RKO (cell line): ENCODE measurements at regions not wholly inside any gene's neighbourhood (a gene's known extent, or its start where the extent isn't known, plus 50 kb on each side); places are given as distances from the start of the nearest gene placed in this dataset.
"Not testable (repeated sequence)": the region's sequence is repeated elsewhere in the genome, so short reads cannot be mapped to it uniquely, and the experiment has no call there.

ENCODE experiments used
- DNase-seq: peaks from one replicate; pipeline ENCODE4 v3.0.0-alpha.2; 2016; ENCODE audit warnings: low spot score

GRCh38 chr7:42685911-42686310, 226.0 kb downstream of the C7orf25 start:
- DNase-seq: no peak

- DNase-seq: peak; percentile 34
These were observed 233.8 kb downstream of the C7orf25 start for GRCh38 chr7:42677751-42678699.

- DNase-seq: no peak
These were observed 237.3 kb downstream of the C7orf25 start for GRCh38 chr7:42674541-42674940.

- no peak for DNase-seq
These were observed 237.9 kb downstream of the C7orf25 start for GRCh38 chr7:42673951-42674350.

GRCh38 chr7:42672339-42672999, 239.4 kb downstream of the C7orf25 start:
- peak; percentile 50 for DNase-seq

- DNase-seq: no peak
These were observed 240.2 kb downstream of the C7orf25 start for GRCh38 chr7:42671627-42672026.

GRCh38 chr7:42666994-42667393, 244.9 kb downstream of the C7orf25 start:
- no peak for DNase-seq

- no peak for DNase-seq
These were observed 249.0 kb downstream of the C7orf25 start for GRCh38 chr7:42662862-42663261.

GRCh38 chr7:42661312-42661711, 250.6 kb downstream of the C7orf25 start:
- peak; percentile 85 for DNase-seq

GRCh38 chr7:42650701-42651100, 261.2 kb downstream of the C7orf25 start:
- DNase-seq: no peak

- no peak for DNase-seq
These were observed 261.7 kb downstream of the C7orf25 start for GRCh38 chr7:42650171-42650570.

- DNase-seq: peak; percentile 5
These were observed 266.0 kb downstream of the C7orf25 start for GRCh38 chr7:42645906-42646305.

- DNase-seq: no peak
These were observed 269.2 kb downstream of the C7orf25 start for GRCh38 chr7:42642699-42643098.

GRCh38 chr7:42639930-42640329, 271.9 kb downstream of the C7orf25 start:
- no peak for DNase-seq

GRCh38 chr7:42636380-42636779, 275.5 kb downstream of the C7orf25 start:
- DNase-seq: not testable (repeated sequence)

GRCh38 chr7:42628054-42628453, 283.8 kb downstream of the C7orf25 start:
- no peak for DNase-seq

- DNase-seq: no peak
These were observed 284.2 kb downstream of the C7orf25 start for GRCh38 chr7:42627626-42628025.

- no peak for DNase-seq
These were observed 284.8 kb downstream of the C7orf25 start for GRCh38 chr7:42627101-42627500.

- DNase-seq: no peak
These were observed 286.4 kb downstream of the C7orf25 start for GRCh38 chr7:42625421-42625820.

- peak; percentile 1 for DNase-seq
These were observed 287.4 kb downstream of the C7orf25 start for GRCh38 chr7:42624471-42624870.

- no peak for DNase-seq
These were observed 290.2 kb downstream of the C7orf25 start for GRCh38 chr7:42621543-42622219.

- no peak for DNase-seq
These were observed 293.1 kb downstream of the C7orf25 start for GRCh38 chr7:42618651-42619360.
